IMR-90 (cell line): ENCODE measurements at regions not wholly inside any gene's neighbourhood (a gene's known extent, or its start where the extent isn't known, plus 50 kb on each side); places are given as distances from the start of the nearest gene placed in this dataset.

Source experiments
- ATAC-seq: fragments of 200-7000 bp; cut with Tn5 transposase; 2 replicates; pipeline ENCODE4 v1.9.1; 2020; ENCODE audit warnings: low read depth, mild to moderate bottlenecking, moderate library complexity
- BruUV-seq: library from RNA; stranded (reverse); fragments of 400-500 nt; replicated peaks from 2 replicates; lab custom pipeline; 2021; lab: Mats Ljungman, UMichigan
- CTCF ChIA-PET: fragments of 300-600 bp; formaldehyde crosslinking; extraction: SDS; loops from one replicate; lab custom pipeline; 2021; ENCODE audit warnings: antibody characterized with exemption; lab: Yijun Ruan, JAX
- POLR2A ChIA-PET: fragments of 300-600 bp; sonication (Branson Sonifier 250); formaldehyde crosslinking; loops from one replicate; lab custom pipeline; 2022; ENCODE audit warnings: antibody characterized with exemption; ENCODE audit not compliant: unreplicated experiment; lab: Charles Lee
- DNase-seq: peaks from one replicate; pipeline ENCODE4 v3.0.0; 2013
- H2AFZ ChIP-seq: replicated peaks from 2 replicates; pipeline ENCODE3; 2013; ENCODE audit warnings: low read length, mild to moderate bottlenecking; ENCODE audit not compliant: poor library complexity
- H2AK5ac ChIP-seq: 2 replicates; pipeline ENCODE4 v1.6.1; 2013; ENCODE audit warnings: low read depth, low read length, inconsistent platforms
- H2AK9ac ChIP-seq: replicated peaks from 2 replicates; pipeline ENCODE3; 2013; ENCODE audit warnings: mild to moderate bottlenecking, low read depth, low read length, moderate library complexity; ENCODE audit not compliant: poor library complexity
- H2BK120ac ChIP-seq: 2 replicates; pipeline ENCODE4 v1.6.1; 2013; ENCODE audit warnings: low read depth, low read length, inconsistent platforms
- H2BK15ac ChIP-seq: 3 replicates; pipeline ENCODE4 v1.6.1; 2013; ENCODE audit warnings: low read depth, low read length, inconsistent platforms
- H2BK20ac ChIP-seq: 2 replicates; pipeline ENCODE4 v1.6.1; 2013; ENCODE audit warnings: low read depth, mild to moderate bottlenecking, inconsistent platforms, low read length, moderate library complexity
- H2BK5ac ChIP-seq: 2 replicates; pipeline ENCODE4 v1.6.1; 2013; ENCODE audit warnings: mild to moderate bottlenecking, low read depth, low read length, inconsistent platforms; ENCODE audit not compliant: poor library complexity, severe bottlenecking
- H3K14ac ChIP-seq: replicated peaks from 2 replicates; pipeline ENCODE4 v1.6.1; 2013; ENCODE audit warnings: low read depth, low read length, inconsistent platforms
- H3K18ac ChIP-seq: 2 replicates; pipeline ENCODE4 v1.6.1; 2013; ENCODE audit warnings: low read depth, low read length, control low read depth
- H3K23ac ChIP-seq: 2 replicates; pipeline ENCODE4 v1.6.1; 2013; ENCODE audit warnings: low read depth, low read length, inconsistent platforms
- H3K27ac ChIP-seq: 2 replicates; pipeline ENCODE4 v1.5.1; 2013; ENCODE audit warnings: mild to moderate bottlenecking, control low read depth, low read length; ENCODE audit not compliant: insufficient read depth
- H3K27me3 ChIP-seq: 2 replicates; pipeline ENCODE4 v1.6.1; 2013; ENCODE audit warnings: low read length; ENCODE audit not compliant: control insufficient read depth, insufficient read depth
- H3K36me3 ChIP-seq: 2 replicates; pipeline ENCODE4 v1.6.1; 2013; ENCODE audit warnings: low read length, mixed read lengths; ENCODE audit not compliant: control insufficient read depth, insufficient read depth
- H3K4ac ChIP-seq: 2 replicates; pipeline ENCODE4 v1.6.1; 2013; ENCODE audit warnings: low read depth, low read length, inconsistent platforms
- H3K4me1 ChIP-seq: 2 replicates; pipeline ENCODE4 v1.6.1; 2013; ENCODE audit warnings: low read length, mixed read lengths; ENCODE audit not compliant: control insufficient read depth, insufficient read depth
- H3K4me2 ChIP-seq: 2 replicates; pipeline ENCODE4 v1.6.1; 2013; ENCODE audit warnings: low read depth, mild to moderate bottlenecking, control low read depth, low read length, moderate library complexity
- H3K4me3 ChIP-seq: 2 replicates; pipeline ENCODE4 v1.5.1; 2013; ENCODE audit warnings: low read depth, mild to moderate bottlenecking, control low read depth, low read length, moderate library complexity; ENCODE audit not compliant: insufficient read depth
- H3K56ac ChIP-seq: 2 replicates; pipeline ENCODE4 v1.6.1; 2013; ENCODE audit warnings: low read length, inconsistent platforms; ENCODE audit not compliant: insufficient read depth; ENCODE audit errors: extremely low read depth
- H3K79me1 ChIP-seq, 2 experiments: 2 replicates each; pipeline ENCODE4 v1.6.1; 2013; ENCODE audit warnings: low read length in 2 of 2, inconsistent platforms in 1 of 2, low read depth in 1 of 2
- H3K9ac ChIP-seq: 2 replicates; pipeline ENCODE4 v1.6.1; 2013; ENCODE audit warnings: low read depth, low read length, control low read depth
- H3K9me1 ChIP-seq: 2 replicates; pipeline ENCODE4 v1.6.1; 2013; ENCODE audit warnings: low read length, inconsistent platforms; ENCODE audit not compliant: insufficient read depth
- H3K9me3 ChIP-seq: 2 replicates; pipeline ENCODE4 v1.6.1; 2013; ENCODE audit warnings: low read length; ENCODE audit not compliant: control insufficient read depth, insufficient read depth
- H4K20me1 ChIP-seq: 2 replicates; pipeline ENCODE4 v1.6.1; 2013; ENCODE audit warnings: low read length, inconsistent platforms; ENCODE audit not compliant: insufficient read depth
- H4K5ac ChIP-seq: 2 replicates; pipeline ENCODE4 v1.6.1; 2013; ENCODE audit warnings: mild to moderate bottlenecking, low read depth, low read length, control low read depth
- H4K8ac ChIP-seq, 2 experiments: 2 replicates each; pipeline ENCODE4 v1.6.1; 2013; ENCODE audit warnings: low read depth in 2 of 2, low read length in 2 of 2, control low read depth in 1 of 2, inconsistent platforms in 1 of 2
- H4K91ac ChIP-seq: 2 replicates; pipeline ENCODE4 v1.6.1; 2013; ENCODE audit warnings: low read depth, low read length, inconsistent platforms; ENCODE audit not compliant: insufficient read depth
- BHLHE40 ChIP-seq: fragments of 150-350 bp; IDR thresholded peaks from 2 replicates; pipeline ENCODE4 v1.6.1; 2016; ENCODE audit warnings: mild to moderate bottlenecking, low read depth, low read length
- CEBPB ChIP-seq: IDR thresholded peaks from 2 replicates; pipeline ENCODE4 v1.6.1; 2012; ENCODE audit warnings: low read depth, low read length, improper control_type of control experiment
- CHD1 ChIP-seq: IDR thresholded peaks from 2 replicates; pipeline ENCODE4 v1.6.1; 2012; ENCODE audit warnings: low read depth, low read length, improper control_type of control experiment
- CTCF ChIP-seq: conservative IDR thresholded peaks from 2 replicates; pipeline ENCODE4 v1.5.1; 2012; ENCODE audit warnings: mild to moderate bottlenecking, low read depth, low read length, improper control_type of control experiment
- ELK1 ChIP-seq: fragments of 150-350 bp; IDR thresholded peaks from 2 replicates; pipeline ENCODE4 v1.6.1; 2016; ENCODE audit warnings: low read depth, mild to moderate bottlenecking, low read length, moderate library complexity, borderline replicate concordance
- FOS ChIP-seq: fragments of 150-350 bp; IDR thresholded peaks from 2 replicates; pipeline ENCODE4 v1.6.1; 2016; ENCODE audit warnings: low read depth, low read length
- MAFK ChIP-seq: IDR thresholded peaks from 2 replicates; pipeline ENCODE4 v1.6.1; 2012; ENCODE audit warnings: low read depth, low read length, improper control_type of control experiment
- MAZ ChIP-seq: IDR thresholded peaks from 2 replicates; pipeline ENCODE4 v1.6.1; 2012; ENCODE audit warnings: low read depth, mild to moderate bottlenecking, low read length, improper control_type of control experiment, moderate library complexity, borderline replicate concordance
- MXI1 ChIP-seq: IDR thresholded peaks from 2 replicates; pipeline ENCODE4 v1.6.1; 2012; ENCODE audit warnings: low read depth, mild to moderate bottlenecking, low read length, moderate library complexity, borderline replicate concordance
- NFE2L2 ChIP-seq: fragments of 150-350 bp; IDR thresholded peaks from 2 replicates; pipeline ENCODE4 v1.6.1; 2016; ENCODE audit warnings: low read depth, mild to moderate bottlenecking, low read length
- POLR2A ChIP-seq: IDR thresholded peaks from 2 replicates; pipeline ENCODE4 v1.6.1; 2012; ENCODE audit warnings: mild to moderate bottlenecking, low read depth, low read length
- RAD21 ChIP-seq: IDR thresholded peaks from 2 replicates; pipeline ENCODE4 v1.6.1; 2012; ENCODE audit warnings: low read length, improper control_type of control experiment
- RCOR1 ChIP-seq: IDR thresholded peaks from 2 replicates; pipeline ENCODE4 v1.6.1; 2012; ENCODE audit warnings: mild to moderate bottlenecking, low read length, improper control_type of control experiment; ENCODE audit not compliant: insufficient replicate concordance
- RFX5 ChIP-seq: IDR thresholded peaks from 2 replicates; pipeline ENCODE4 v1.8.0; 2012; ENCODE audit warnings: low read depth, mild to moderate bottlenecking, low read length, moderate library complexity
- SMC3 ChIP-seq: fragments of 150-350 bp; IDR thresholded peaks from 2 replicates; pipeline ENCODE4 v1.6.1; 2016; ENCODE audit warnings: low read depth, mild to moderate bottlenecking, antibody characterized with exemption, low read length, moderate library complexity
- USF2 ChIP-seq: fragments of 150-350 bp; IDR thresholded peaks from 2 replicates; pipeline ENCODE4 v1.6.1; 2017; ENCODE audit warnings: mild to moderate bottlenecking, antibody characterized with exemption, low read length, low read depth
- WGBS, 2 experiments: methylation state at CpG; one replicate each; pipeline versions ENCODE4 v1.1.5 to v1.1.7; 2013; ENCODE audit warnings: missing lambda C conversion rate in 2 of 2; ENCODE audit not compliant: insufficient read length in 1 of 2; ENCODE audit errors: extremely low coverage in 2 of 2; 5-methylcytosine and 5-hydroxymethylcytosine counted together
- dilution Hi-C: fragments of 300-500 bp; cut with HindIII; formaldehyde crosslinking; loops from one replicate; pipeline ENCODE4 v1.14.3; 2018; ENCODE audit warnings: low sequenced_read_pairs; ENCODE audit not compliant: unreplicated experiment
- in situ Hi-C: fragments of 300-500 bp; cut with MboI; formaldehyde crosslinking; loops from 3 replicates; pipeline ENCODE4 v1.14.3; 2019; ENCODE audit warnings: low sequenced_read_pairs, inconsistent platforms, mixed read lengths
- intact Hi-C: fragments of 100-400 bp; cut with micrococcal nuclease; formaldehyde crosslinking; loops from 2 replicates; pipeline ENCODE4 v1.10.0; 2022

- Histone ChIP-seq H3K14ac (no peak overlapping the region), H4K91ac (no peak overlapping the region), H2BK15ac (no peak overlapping the region), H3K4me1 (no peaks in the 10 kb centered on the region), H3K4me3 (no peak overlapping the region), H3K56ac (no peak overlapping the region), H3K4ac (no peak overlapping the region), H2AK9ac (no peak overlapping the region), H4K20me1 (no peaks in the 10 kb centered on the region), H2AK5ac (no peak overlapping the region), H3K27ac (no peak overlapping the region), H4K8ac (no peak overlapping the region), H2AFZ (peak overlapping the region; percentile 51), H3K9ac (no peak overlapping the region), H3K23ac (no peak overlapping the region), H4K5ac (no peak overlapping the region), H3K4me2 (no peak overlapping the region), H3K9me1 (no peaks in the 10 kb centered on the region), H2BK5ac (no peak overlapping the region), H3K79me1 (no peaks in the 10 kb centered on the region), H3K36me3 (no peaks in the 10 kb centered on the region), H3K9me3 (no peaks in the 10 kb centered on the region), H2BK20ac (no peak overlapping the region), H3K27me3 (peaks cover 25% of the 10 kb centered on the region), H2BK120ac (no peak overlapping the region), H3K18ac (no peak overlapping the region)
- ATAC-seq (no peak), DNase-seq (no peak)
- WGBS, 2 experiments = 83% methylated on average over 1 of the region's 6 CpGs; no CpG with 5 or more reads in 1 of the 2 experiments
- in situ Hi-C loops (no loop called here), dilution Hi-C loops (no loop called here), intact Hi-C loops (no loop called here)
- ChIA-PET POLR2A (no interaction called here), CTCF (no interaction called here)
- TF ChIP-seq POLR2A (no peak), RFX5 (no peak), CHD1 (no peak), NFE2L2 (no peak), RAD21 (no peak), MAZ (no peak), MXI1 (no peak), BHLHE40 (no peak), ELK1 (no peak), RCOR1 (no peak), CTCF (no peak), FOS (no peak), MAFK (no peak), USF2 (no peak), SMC3 (no peak), CEBPB (no peak)
- no TSS peak for BruUV-seq
Measured at GRCh38 chr9:38257626-38258215, 134.8 kb upstream of the ALDH1B1 start.
